Activated naive CD4-positive, alpha-beta T cell treated with anti-CD3 and anti-CD28 coated beads for 36 hours (primary cell): ENCODE measurements at regions not wholly inside any gene's neighbourhood (a gene's known extent, or its start where the extent isn't known, plus 50 kb on each side); places are given as distances from the start of the nearest gene placed in this dataset.

ENCODE experiments used
- CTCF ChIA-PET: fragments of 350-600 bp; sonication (Branson Sonifier 250); formaldehyde crosslinking; loops from one replicate; lab custom pipeline; 2021; ENCODE audit warnings: antibody characterized with exemption; lab: Charles Lee
- DNase-seq: peaks from one replicate; pipeline ENCODE4 v3.0.0-alpha.2; 2020
- H3K27ac Mint-ChIP-seq: one replicate; pipeline ENCODE4 v1.8.0; 2021; ENCODE audit warnings: mild to moderate bottlenecking, mixed read lengths
- H3K27me3 Mint-ChIP-seq: one replicate; pipeline ENCODE4 v1.8.0; 2021; ENCODE audit warnings: low read depth, mixed read lengths
- H3K36me3 Mint-ChIP-seq: one replicate; pipeline ENCODE4 v1.8.0; 2021; ENCODE audit warnings: low read depth, mixed read lengths
- H3K4me1 Mint-ChIP-seq: one replicate; pipeline ENCODE4 v1.8.0; 2021; ENCODE audit warnings: low read depth, mixed read lengths
- H3K4me3 Mint-ChIP-seq: one replicate; pipeline ENCODE4 v1.8.0; 2021; ENCODE audit warnings: mild to moderate bottlenecking, moderate library complexity, mixed read lengths
- H3K9me3 Mint-ChIP-seq: one replicate; pipeline ENCODE4 v1.8.0; 2021; ENCODE audit warnings: mixed read lengths
- intact Hi-C: fragments of 100-400 bp; cut with micrococcal nuclease; formaldehyde crosslinking; loops from one replicate; pipeline ENCODE4 v1.15.1; 2023

- no peaks in the 10 kb centered on the region for H3K36me3 Mint-ChIP-seq
- CTCF ChIA-PET = no interaction called here
- DNase-seq = no peak
- intact Hi-C loops = no loop called here
- H3K4me3 Mint-ChIP-seq = no peak overlapping the region
- peaks cover 30% of the 10 kb centered on the region for H3K27me3 Mint-ChIP-seq
- H3K4me1 Mint-ChIP-seq = no peaks in the 10 kb centered on the region
- H3K9me3 Mint-ChIP-seq = no peaks in the 10 kb centered on the region
- no peak overlapping the region for H3K27ac Mint-ChIP-seq
Measured at GRCh38 chr6:163947276-163947675, 532.8 kb downstream of the QKI start.

DNA sequence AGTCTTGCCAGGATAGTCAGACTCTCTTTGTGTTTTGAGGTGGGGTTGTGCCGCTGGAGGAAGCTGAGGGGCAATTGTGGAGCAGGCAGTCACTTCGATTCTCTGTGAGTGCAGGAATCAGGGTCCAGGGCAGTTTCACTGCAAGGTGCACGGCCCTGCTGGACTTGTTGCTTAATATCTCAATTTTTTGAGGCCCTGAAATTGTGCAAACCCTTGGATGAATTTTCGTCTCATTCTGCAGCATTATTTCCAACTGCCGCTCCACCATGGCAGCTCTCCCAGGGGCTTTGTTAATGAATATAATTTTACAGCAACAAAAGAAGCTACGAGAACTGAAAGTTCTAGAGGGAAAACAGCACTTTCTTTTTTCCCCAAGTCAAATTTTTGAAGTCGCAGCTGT, 531.9 kb downstream of the QKI start:
- intact Hi-C loops = no loop called here

DNA sequence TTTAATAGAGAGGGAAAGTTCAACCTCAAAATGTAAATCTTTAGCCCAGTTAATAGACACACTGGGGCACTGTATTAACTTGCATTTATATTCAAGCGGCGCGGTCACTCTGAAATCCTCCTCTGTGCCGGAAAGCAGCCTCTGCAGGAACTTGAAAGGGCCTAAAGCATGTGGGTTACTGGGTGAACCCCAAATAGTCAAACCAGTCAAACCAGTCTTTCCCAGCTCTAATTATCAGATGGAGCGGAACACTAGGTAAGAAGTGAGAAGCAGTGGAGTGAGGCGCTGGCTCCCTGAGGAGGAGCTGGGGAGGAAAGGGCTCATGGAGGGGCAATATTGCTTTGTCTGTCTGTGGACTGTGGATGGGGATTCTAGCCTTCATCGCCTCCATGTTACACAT, 531.3 kb downstream of the QKI start:
- Mint-ChIP-seq H3K27ac (no peak overlapping the region), H3K4me3 (no peak overlapping the region), H3K9me3 (no peaks in the 10 kb centered on the region), H3K4me1 (no peaks in the 10 kb centered on the region), H3K36me3 (no peaks in the 10 kb centered on the region), H3K27me3 (peaks cover 27% of the 10 kb centered on the region)
- CTCF ChIA-PET = no interaction called here
- no peak for DNase-seq
- intact Hi-C loops = no loop called here

More for the DNA sequence above, 531.9 kb downstream of the QKI start:
- Mint-ChIP-seq H3K27me3 (peaks cover 30% of the 10 kb centered on the region), H3K36me3 (no peaks in the 10 kb centered on the region), H3K27ac (no peak overlapping the region), H3K9me3 (no peaks in the 10 kb centered on the region), H3K4me3 (no peak overlapping the region), H3K4me1 (no peaks in the 10 kb centered on the region)
- DNase-seq = no peak
- CTCF ChIA-PET = no interaction called here

GRCh38 chr6:163944897-163945296, 530.4 kb downstream of the QKI start:
- Mint-ChIP-seq H3K9me3 (no peaks in the 10 kb centered on the region), H3K4me3 (no peak overlapping the region), H3K4me1 (no peaks in the 10 kb centered on the region), H3K27ac (no peak overlapping the region), H3K27me3 (peaks cover 31% of the 10 kb centered on the region), H3K36me3 (no peaks in the 10 kb centered on the region)
- no peak for DNase-seq
- intact Hi-C loops = no loop called here
- CTCF ChIA-PET = interaction anchor here (0.7 kb wide), 1 partner anchor 8 kb away, joined by 4 read pairs; no protein-coding TSS in a partner anchor

- H3K9me3 Mint-ChIP-seq = no peaks in the 10 kb centered on the region
- no peak overlapping the region for H3K27ac Mint-ChIP-seq
- H3K4me3 Mint-ChIP-seq = no peak overlapping the region
- intact Hi-C loops = no loop called here
- DNase-seq = no peak
- H3K27me3 Mint-ChIP-seq = peaks cover 36% of the 10 kb centered on the region
- H3K4me1 Mint-ChIP-seq = no peaks in the 10 kb centered on the region
- no peaks in the 10 kb centered on the region for H3K36me3 Mint-ChIP-seq
- CTCF ChIA-PET = no interaction called here
Measured at GRCh38 chr6:163943607-163944385, 529.3 kb downstream of the QKI start.

GRCh38 chr6:163942790-163943189, 528.3 kb downstream of the QKI start:
- H3K4me3 Mint-ChIP-seq = no peak overlapping the region
- H3K36me3 Mint-ChIP-seq = no peaks in the 10 kb centered on the region
- DNase-seq = no peak
- no peak overlapping the region for H3K27ac Mint-ChIP-seq
- CTCF ChIA-PET = no interaction called here
- intact Hi-C loops = no loop called here
- peaks cover 37% of the 10 kb centered on the region for H3K27me3 Mint-ChIP-seq
- H3K4me1 Mint-ChIP-seq = no peaks in the 10 kb centered on the region
- no peaks in the 10 kb centered on the region for H3K9me3 Mint-ChIP-seq

DNA sequence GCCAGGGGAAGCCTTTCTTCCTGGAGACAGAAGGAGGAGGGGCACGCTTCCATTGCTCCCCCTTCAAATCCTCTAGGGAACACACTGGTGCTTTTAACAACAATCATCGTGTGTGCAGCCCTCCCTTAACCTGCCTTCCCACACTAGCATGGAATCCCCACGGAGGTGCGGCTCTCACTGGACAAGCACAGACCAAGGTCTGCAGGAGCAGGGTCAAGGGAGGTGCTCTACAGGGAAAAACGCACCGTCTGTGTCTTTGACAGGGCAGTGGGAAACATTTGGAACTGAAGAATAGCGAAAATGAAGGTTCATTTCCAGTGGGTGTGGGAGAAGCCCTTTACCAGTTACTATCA, 527.1 kb downstream of the QKI start:
- no peak for DNase-seq
- intact Hi-C loops = no loop called here
- peaks cover 42% of the 10 kb centered on the region for H3K27me3 Mint-ChIP-seq
- H3K27ac Mint-ChIP-seq = no peak overlapping the region
- H3K4me3 Mint-ChIP-seq = no peak overlapping the region
- CTCF ChIA-PET = no interaction called here
- H3K4me1 Mint-ChIP-seq = no peaks in the 10 kb centered on the region
- H3K9me3 Mint-ChIP-seq = no peaks in the 10 kb centered on the region
- H3K36me3 Mint-ChIP-seq = no peaks in the 10 kb centered on the region

DNA sequence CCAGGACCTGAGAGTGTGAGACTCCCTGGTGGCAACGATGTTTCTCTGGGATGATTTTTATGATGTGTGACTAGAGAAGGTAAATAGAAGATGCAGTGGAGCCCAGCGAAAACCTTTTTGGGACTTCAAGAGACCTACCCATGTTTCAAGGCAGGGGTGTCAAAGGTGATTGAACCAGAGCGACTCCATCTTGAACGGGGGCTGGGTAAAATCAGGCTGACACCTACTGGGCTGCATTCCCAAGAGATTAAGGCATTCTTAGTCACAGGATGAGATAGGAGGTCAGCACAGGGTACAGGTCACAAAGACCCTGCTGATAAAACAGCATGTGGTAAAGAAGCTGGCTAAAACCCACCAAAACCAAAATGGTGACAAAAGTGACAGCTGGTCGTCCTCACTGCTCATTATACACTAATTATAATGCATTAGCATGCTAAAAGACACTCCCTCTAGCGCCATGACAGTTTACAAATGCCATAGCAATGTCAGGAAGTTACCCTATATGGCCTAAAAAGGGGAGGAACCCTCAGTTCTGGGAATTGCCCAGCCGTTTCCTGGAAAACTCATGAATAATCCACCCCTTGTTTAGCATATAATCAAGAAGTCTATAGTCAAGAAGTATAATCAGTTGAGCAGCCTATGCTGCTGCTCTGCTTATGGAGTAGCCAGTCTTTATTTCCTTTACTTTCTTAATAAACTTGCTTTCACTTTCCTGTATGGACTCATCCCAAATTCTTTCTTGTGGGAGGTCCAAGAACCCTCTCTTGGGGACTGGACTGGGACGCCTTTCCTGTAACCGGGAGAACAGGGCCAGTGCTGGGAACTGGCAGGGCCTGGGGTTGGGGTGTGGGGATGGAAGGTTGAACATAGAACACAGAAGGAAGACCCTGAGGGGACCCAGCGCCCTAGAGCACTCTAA, 526.4 kb downstream of the QKI start:
- intact Hi-C loops = no loop called here
- Mint-ChIP-seq H3K27me3 (peaks cover 38% of the 10 kb centered on the region), H3K4me1 (no peaks in the 10 kb centered on the region), H3K36me3 (no peaks in the 10 kb centered on the region), H3K27ac (no peak overlapping the region), H3K4me3 (no peak overlapping the region), H3K9me3 (no peaks in the 10 kb centered on the region)
- CTCF ChIA-PET = no interaction called here
- no peak for DNase-seq

DNA sequence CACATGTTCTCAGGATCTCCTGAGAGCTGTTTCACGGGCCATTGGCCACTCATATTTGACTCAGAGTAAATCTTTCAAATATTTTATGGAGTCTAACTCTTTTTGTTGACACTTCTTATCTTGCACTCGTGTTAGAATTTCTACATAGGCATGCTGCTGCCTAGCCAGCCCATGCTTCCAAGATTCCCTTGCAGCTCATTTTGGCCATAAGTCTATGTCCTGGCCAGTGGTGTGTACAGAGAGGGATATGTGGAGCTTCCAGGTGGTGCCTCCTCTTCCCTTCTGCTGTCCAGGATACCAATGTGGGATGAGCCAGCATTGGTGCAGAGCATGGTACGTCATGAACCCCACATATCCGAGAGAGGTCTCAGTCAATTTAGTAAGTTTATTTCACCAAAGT, 522.6 kb downstream of the QKI start:
- Mint-ChIP-seq H3K36me3 (no peaks in the 10 kb centered on the region), H3K27me3 (peaks cover 30% of the 10 kb centered on the region), H3K27ac (no peak overlapping the region), H3K4me1 (no peaks in the 10 kb centered on the region), H3K9me3 (no peaks in the 10 kb centered on the region), H3K4me3 (no peak overlapping the region)
- intact Hi-C loops = no loop called here
- CTCF ChIA-PET = no interaction called here
- no peak for DNase-seq

DNA sequence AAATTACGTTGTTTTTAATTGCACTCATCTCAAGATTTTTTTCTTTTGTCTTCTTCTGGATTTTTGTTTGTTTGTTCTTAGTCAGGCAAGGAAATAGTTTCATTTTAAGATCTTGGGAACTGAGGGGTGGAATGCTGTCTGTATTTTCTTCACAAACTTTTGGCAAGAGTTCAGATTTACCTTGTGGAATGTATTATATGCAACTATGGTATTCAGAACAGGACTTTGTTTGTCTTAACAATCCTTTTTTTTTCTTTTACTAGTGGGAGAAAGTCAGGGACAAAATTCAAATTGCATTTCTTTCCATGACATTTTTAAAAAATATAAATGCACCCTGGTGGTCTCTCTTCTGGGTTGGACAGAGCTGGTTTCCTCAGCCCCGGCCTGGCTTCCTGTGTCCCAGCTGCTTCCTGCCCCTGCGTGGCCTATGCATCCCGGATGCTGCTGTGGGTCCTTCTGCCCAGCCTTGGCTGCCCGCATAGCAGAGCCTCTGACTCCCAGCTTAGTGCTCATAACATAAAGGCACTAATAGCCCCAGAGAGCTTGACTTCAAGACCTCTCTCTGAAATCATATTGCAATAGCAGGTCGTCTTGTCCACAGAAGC, 520.7 kb downstream of the QKI start:
- H3K4me3 Mint-ChIP-seq = no peak overlapping the region
- no peaks in the 10 kb centered on the region for H3K9me3 Mint-ChIP-seq
- H3K27ac Mint-ChIP-seq = no peak overlapping the region
- intact Hi-C loops = no loop called here
- DNase-seq = no peak
- peaks cover 22% of the 10 kb centered on the region for H3K27me3 Mint-ChIP-seq
- CTCF ChIA-PET = no interaction called here
- no peaks in the 10 kb centered on the region for H3K36me3 Mint-ChIP-seq
- H3K4me1 Mint-ChIP-seq = no peaks in the 10 kb centered on the region

- DNase-seq = no peak
- Mint-ChIP-seq H3K36me3 (no peaks in the 10 kb centered on the region), H3K4me1 (no peaks in the 10 kb centered on the region), H3K9me3 (no peaks in the 10 kb centered on the region), H3K27me3 (peaks cover 5% of the 10 kb centered on the region), H3K4me3 (no peak overlapping the region), H3K27ac (no peak overlapping the region)
- CTCF ChIA-PET = interaction anchor here (0.9 kb wide), 1 partner anchor 26 kb away, joined by 4 read pairs; no protein-coding TSS in a partner anchor
- intact Hi-C loops = no loop called here
Measured at GRCh38 chr6:163930012-163930411, 515.5 kb downstream of the QKI start.

DNA sequence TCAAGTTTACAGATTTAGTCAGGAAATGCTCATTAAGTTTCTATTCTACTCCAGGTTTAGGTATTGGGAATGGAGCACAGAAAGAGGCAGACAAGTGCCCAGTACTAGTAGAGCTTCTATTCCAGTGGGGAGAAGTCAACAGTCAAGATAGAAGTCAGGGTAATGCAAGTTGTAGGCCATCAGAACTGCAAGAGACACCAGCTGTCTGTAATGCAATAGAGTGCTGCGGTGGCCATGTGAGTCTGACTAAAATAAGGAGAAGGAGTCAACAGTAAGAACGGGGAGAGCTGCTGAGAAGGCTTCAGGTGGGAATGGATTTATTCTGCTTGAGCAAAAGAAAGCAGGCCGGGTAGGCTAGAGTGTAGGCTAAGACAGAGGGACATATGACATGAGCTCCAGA, 515.0 kb downstream of the QKI start:
- H3K36me3 Mint-ChIP-seq = no peaks in the 10 kb centered on the region
- DNase-seq = no peak
- CTCF ChIA-PET = interaction anchor here (0.9 kb wide), 1 partner anchor 27 kb away, joined by 4 read pairs; no protein-coding TSS in a partner anchor
- H3K27ac Mint-ChIP-seq = no peak overlapping the region
- H3K9me3 Mint-ChIP-seq = no peaks in the 10 kb centered on the region
- intact Hi-C loops = no loop called here
- no peaks in the 10 kb centered on the region for H3K4me1 Mint-ChIP-seq
- no peak overlapping the region for H3K4me3 Mint-ChIP-seq
- peaks cover 5% of the 10 kb centered on the region for H3K27me3 Mint-ChIP-seq
